Right lobe of liver (tissue), 6 donors: ENCODE measurements at regions not wholly inside any gene's neighbourhood (a gene's known extent, or its start where the extent isn't known, plus 50 kb on each side); places are given as distances from the start of the nearest gene placed in this dataset.
"Not testable (repeated sequence)": the region's sequence is repeated elsewhere in the genome, so short reads cannot be mapped to it uniquely, and the experiment has no call there.

ENCODE experiments used
- ATAC-seq, 4 donors: fragments of 200-7000 bp; cut with Tn5 transposase; one replicate each; pipeline ENCODE4 v1.9.1; 2020; ENCODE audit warnings: mild to moderate bottlenecking in 4 of 4, moderate library complexity in 4 of 4
- DNase-seq, 3 donors: peaks; one replicate each; pipeline ENCODE4 v3.0.0-alpha.2; 2020
- H3K27ac ChIP-seq, 3 donors: fragments of 200-600 bp; one replicate each; pipeline ENCODE4 v1.8.0; 2022
- H3K27me3 ChIP-seq, 2 donors: fragments of 200-600 bp; one replicate each; pipeline ENCODE4 v1.8.0; 2022
- H3K36me3 ChIP-seq, 4 donors: fragments of 200-600 bp; sonication (generic) in 1 of 4; one replicate each; pipeline versions ENCODE4 v1.5.1 to v1.8.0; 2017 to 2022; ENCODE audit warnings: control low read depth in 1 of 4
- H3K4me1 ChIP-seq, 4 donors: fragments of 200-600 bp; sonication (generic) in 1 of 4; one replicate each; pipeline versions ENCODE4 v1.5.1 to v1.8.0; 2017 to 2022; ENCODE audit warnings: control low read depth in 1 of 4
- H3K4me3 ChIP-seq, 3 donors: fragments of 200-600 bp; one replicate each; pipeline ENCODE4 v1.8.0; 2022
- H3K9me3 ChIP-seq, 4 donors: fragments of 200-600 bp; sonication (generic) in 1 of 4; one replicate each; pipeline versions ENCODE4 v1.5.1 to v1.8.0; 2017 to 2022; ENCODE audit warnings: control low read depth in 1 of 4
- POLR2A ChIP-seq: fragments of 450-650 bp; IDR thresholded peaks from one replicate; pipeline ENCODE4 v1.6.1; 2017; ENCODE audit warnings: antibody characterized with exemption, mild to moderate bottlenecking
- WGBS: methylation state at CpG from one replicate; pipeline ENCODE4 v1.1.6; 2018; ENCODE audit warnings: low coverage, low lambda C conversion rate; ENCODE audit not compliant: insufficient coverage; ENCODE audit errors: missing lambda C conversion rate; 5-methylcytosine and 5-hydroxymethylcytosine counted together
- intact Hi-C, 2 donors: fragments of 100-400 bp; cut with DNase I; formaldehyde crosslinking; loops; one replicate each; pipeline versions ENCODE4 v1.11.2 to v1.14.1; 2022
- TF ChIP-seq, protein P1 (sequence below), 4 donors: fragments of 200-600 bp in 3 of 4; fragments of 450-650 bp in 1 of 4; IDR thresholded peaks; one replicate each; pipeline versions ENCODE4 v1.5.1 to v1.8.0; 2016 to 2022; ENCODE audit warnings: antibody characterized with exemption in 4 of 4, mild to moderate bottlenecking in 2 of 4
- donor health status: DM: no; HTN: yes; CAD: no.
- donor health status: DM: no; HTN: no; CAD: no.
- donor health status: DM: no; HTN: no; CAD: no.
- donor health status: DM: no; HTN: yes; CAD: no.
- donor health status: DM: no; HTN: yes; CAD: no.

DNA sequence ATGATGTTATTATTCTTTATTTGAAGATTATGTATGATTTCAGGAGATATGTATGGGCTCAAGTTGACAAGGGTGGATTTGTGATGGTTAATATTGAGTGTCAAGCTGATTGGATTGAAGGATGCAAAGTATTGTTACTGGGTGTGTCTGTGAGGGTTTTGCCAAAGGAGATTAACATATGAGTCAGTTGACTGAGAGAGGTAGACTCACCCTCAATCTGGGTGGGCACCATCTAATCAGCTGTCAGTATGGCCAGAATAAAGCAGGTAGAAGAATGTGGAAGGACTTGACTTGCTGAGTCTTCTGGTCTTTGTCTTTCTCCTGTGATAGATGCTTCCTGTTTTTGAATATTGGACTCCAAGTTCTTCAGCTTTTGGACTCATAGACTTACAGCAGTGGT is 973.7 kb downstream of the MCTP2 start:
- Histone ChIP-seq H3K36me3 (no peaks in the 10 kb centered on the region), H3K27ac (no peak overlapping the region), H3K9me3 (no peaks in the 10 kb centered on the region), H3K4me1 (no peaks in the 10 kb centered on the region), H3K27me3 (no peaks in the 10 kb centered on the region), H3K4me3 (no peak overlapping the region)
- TF ChIP-seq POLR2A = no peak
- TF ChIP-seq, protein P1, sequence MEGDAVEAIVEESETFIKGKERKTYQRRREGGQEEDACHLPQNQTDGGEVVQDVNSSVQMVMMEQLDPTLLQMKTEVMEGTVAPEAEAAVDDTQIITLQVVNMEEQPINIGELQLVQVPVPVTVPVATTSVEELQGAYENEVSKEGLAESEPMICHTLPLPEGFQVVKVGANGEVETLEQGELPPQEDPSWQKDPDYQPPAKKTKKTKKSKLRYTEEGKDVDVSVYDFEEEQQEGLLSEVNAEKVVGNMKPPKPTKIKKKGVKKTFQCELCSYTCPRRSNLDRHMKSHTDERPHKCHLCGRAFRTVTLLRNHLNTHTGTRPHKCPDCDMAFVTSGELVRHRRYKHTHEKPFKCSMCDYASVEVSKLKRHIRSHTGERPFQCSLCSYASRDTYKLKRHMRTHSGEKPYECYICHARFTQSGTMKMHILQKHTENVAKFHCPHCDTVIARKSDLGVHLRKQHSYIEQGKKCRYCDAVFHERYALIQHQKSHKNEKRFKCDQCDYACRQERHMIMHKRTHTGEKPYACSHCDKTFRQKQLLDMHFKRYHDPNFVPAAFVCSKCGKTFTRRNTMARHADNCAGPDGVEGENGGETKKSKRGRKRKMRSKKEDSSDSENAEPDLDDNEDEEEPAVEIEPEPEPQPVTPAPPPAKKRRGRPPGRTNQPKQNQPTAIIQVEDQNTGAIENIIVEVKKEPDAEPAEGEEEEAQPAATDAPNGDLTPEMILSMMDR (IDR thresholded peaks at IDR 0.05) = no peak
- no peak for DNase-seq
- ATAC-seq = no peak
- intact Hi-C loops = no loop called here

DNA sequence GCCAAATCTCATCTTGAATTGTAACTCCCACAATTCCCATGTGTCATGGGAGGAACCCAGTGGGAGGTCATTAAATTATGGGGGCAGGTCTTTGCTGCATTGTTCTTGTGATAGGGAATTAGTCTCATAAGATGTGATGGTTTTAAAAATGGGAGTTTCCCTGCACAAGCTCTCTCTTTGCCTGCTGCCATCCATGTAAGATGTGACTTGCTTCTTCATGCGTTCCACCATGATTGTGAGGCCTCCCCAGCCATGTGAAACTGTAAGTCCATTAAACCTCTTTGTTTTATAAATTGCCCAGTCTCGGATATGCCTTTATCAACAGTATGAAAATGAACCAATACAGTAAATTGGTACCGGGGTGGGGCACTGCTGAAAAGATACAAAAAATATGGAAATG is 974.5 kb downstream of the MCTP2 start:
- intact Hi-C loops, ATAC-seq: not testable (repeated sequence)

DNA sequence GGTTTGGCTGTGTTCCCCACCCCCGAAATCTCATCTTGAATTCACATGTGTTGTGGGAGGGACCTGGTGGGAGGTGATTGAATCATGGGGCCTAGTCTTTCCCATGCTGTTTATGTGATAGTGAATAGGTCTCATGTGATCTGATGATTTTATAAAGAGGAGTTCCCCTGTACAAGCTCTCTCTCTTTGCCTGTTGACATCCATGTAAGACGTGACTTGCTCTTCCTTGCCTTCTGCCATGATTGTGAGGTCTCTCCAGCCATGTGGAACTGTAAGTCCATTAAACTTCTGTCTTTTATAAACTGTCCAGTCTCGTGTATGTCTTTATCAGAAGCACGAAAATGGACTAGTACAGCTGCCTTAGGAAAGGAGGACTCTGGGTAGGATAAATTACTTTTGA is 976.7 kb downstream of the MCTP2 start:
- H3K27ac ChIP-seq = no peak overlapping the region
- no peaks in the 10 kb centered on the region for H3K36me3 ChIP-seq
- H3K9me3 ChIP-seq = no peaks in the 10 kb centered on the region
- intact Hi-C loops = no loop called here
- H3K4me3 ChIP-seq = no peak overlapping the region
- ATAC-seq (no peak), DNase-seq (no peak)
- TF ChIP-seq POLR2A = no peak
- TF ChIP-seq, protein P1 (IDR thresholded peaks at IDR 0.05) = no peak
- 37% methylated on average over 4 of the region's 4 CpGs for WGBS
- H3K27me3 ChIP-seq = no peaks in the 10 kb centered on the region
- no peaks in the 10 kb centered on the region for H3K4me1 ChIP-seq

More for the DNA sequence above, 974.5 kb downstream of the MCTP2 start:
- H3K27me3 ChIP-seq, H3K36me3 ChIP-seq, H3K4me1 ChIP-seq, DNase-seq, H3K4me3 ChIP-seq, H3K27ac ChIP-seq, H3K9me3 ChIP-seq: not testable (repeated sequence)
- WGBS = 64% methylated on average over 3 of the region's 3 CpGs

DNA sequence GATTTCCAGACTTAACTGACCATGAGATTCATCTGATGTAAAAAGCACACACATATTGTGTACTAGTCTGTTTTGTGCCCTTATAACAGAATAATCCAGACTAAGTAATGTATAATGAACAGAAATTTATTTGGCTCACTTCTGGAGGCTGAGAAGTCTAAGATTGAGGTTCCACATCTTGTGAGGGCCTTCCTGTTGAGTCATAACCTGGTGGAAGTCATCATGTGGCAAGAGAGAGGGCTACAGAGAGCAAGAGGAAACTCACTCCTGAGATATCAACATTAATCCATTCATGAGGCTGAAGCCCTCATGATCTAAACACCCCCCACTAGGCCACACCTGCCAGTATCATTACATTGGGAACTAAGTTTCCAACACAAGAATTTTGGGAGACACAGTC is 977.6 kb downstream of the MCTP2 start:
- intact Hi-C loops = no loop called here
- Histone ChIP-seq H3K27me3 (no peaks in the 10 kb centered on the region), H3K9me3 (no peaks in the 10 kb centered on the region), H3K36me3 (no peaks in the 10 kb centered on the region), H3K4me1 (no peaks in the 10 kb centered on the region), H3K4me3 (no peak overlapping the region), H3K27ac (no peak overlapping the region)
- DNase-seq (no peak), ATAC-seq (no peak)
- no peak for TF ChIP-seq POLR2A
- TF ChIP-seq, protein P1 (IDR thresholded peaks at IDR 0.05) = no peak

DNA sequence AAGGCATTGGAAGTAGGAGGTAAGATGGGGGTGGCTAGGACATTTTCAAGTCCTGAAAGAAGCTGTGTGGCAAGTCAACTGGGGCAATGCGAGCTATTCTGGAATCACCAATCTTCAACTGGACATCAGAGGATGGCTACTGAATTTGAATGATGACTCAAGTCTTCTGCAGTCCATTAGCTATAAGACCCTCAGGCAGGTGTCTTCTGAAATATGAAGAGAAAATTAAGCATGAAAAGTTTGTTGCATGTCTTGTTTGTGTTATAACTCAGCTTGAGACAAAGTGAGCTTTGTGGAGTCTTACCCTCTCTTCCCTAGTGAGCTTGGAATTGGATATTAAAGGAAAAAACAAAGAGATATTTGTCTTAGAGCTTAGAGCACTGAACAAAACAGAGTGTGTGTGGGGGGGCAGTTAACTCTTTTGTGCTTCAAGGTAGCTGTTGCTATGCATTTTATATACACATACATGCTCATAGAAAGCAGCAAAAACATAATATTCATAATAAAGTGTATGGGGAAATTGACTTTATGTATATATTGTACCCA is 979.1 kb downstream of the MCTP2 start:
- TF ChIP-seq, protein P1 (IDR thresholded peaks at IDR 0.05) = no peak
- no peak for TF ChIP-seq POLR2A
- ATAC-seq (no peak), DNase-seq (no peak)
- no peaks in the 10 kb centered on the region for H3K4me1 ChIP-seq
- 58% methylated on average over 1 of the region's 1 CpG for WGBS
- H3K9me3 ChIP-seq = no peaks in the 10 kb centered on the region
- no peaks in the 10 kb centered on the region for H3K36me3 ChIP-seq
- intact Hi-C loops = no loop called here
- H3K4me3 ChIP-seq = no peak overlapping the region
- H3K27me3 ChIP-seq = no peaks in the 10 kb centered on the region
- H3K27ac ChIP-seq = no peak overlapping the region
